Tibial nerve (tissue), 4 donors: ENCODE measurements at regions not wholly inside any gene's neighbourhood (a gene's known extent, or its start where the extent isn't known, plus 50 kb on each side); places are given as distances from the start of the nearest gene placed in this dataset.

Experiments
- EP300 ChIP-seq, 2 donors: sonication (generic); formaldehyde crosslinking; IDR thresholded peaks; one replicate each; pipeline ENCODE4 v1.6.1; 2017; ENCODE audit warnings: antibody characterized with exemption in 2 of 2, mild to moderate bottlenecking in 1 of 2
- TF ChIP-seq, protein P1 (sequence below), 5 experiments: fragments of 200-600 bp in 3 of 5; fragments of 450-650 bp in 2 of 5; sonication (generic) in 3 of 5; IDR thresholded peaks; one replicate each; pipeline ENCODE4 v1.5.1; 2016 to 2019; ENCODE audit warnings: antibody characterized with exemption in 5 of 5, mild to moderate bottlenecking in 3 of 5, moderate library complexity in 2 of 5

DNA sequence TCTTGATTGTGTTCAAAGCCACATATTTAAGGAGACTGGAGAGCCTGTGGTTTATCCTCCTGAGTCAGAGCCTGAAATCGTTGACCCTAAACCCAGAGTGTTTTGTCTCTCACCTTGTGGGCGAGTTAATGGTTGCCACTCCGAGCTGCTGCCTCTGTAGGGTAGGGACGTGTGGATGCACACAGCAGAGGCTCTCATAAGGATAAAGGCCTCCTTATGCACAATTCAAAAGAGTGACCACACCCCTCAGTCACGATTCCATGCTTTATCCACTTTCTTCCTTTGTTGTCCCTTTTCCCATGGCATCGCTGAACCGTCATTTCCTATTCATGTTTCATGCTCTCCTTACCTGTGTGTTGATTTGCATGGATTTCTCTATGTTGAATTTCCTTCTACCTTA lies 805.0 kb upstream of the RBFOX1 start:
- TF ChIP-seq, protein P1, sequence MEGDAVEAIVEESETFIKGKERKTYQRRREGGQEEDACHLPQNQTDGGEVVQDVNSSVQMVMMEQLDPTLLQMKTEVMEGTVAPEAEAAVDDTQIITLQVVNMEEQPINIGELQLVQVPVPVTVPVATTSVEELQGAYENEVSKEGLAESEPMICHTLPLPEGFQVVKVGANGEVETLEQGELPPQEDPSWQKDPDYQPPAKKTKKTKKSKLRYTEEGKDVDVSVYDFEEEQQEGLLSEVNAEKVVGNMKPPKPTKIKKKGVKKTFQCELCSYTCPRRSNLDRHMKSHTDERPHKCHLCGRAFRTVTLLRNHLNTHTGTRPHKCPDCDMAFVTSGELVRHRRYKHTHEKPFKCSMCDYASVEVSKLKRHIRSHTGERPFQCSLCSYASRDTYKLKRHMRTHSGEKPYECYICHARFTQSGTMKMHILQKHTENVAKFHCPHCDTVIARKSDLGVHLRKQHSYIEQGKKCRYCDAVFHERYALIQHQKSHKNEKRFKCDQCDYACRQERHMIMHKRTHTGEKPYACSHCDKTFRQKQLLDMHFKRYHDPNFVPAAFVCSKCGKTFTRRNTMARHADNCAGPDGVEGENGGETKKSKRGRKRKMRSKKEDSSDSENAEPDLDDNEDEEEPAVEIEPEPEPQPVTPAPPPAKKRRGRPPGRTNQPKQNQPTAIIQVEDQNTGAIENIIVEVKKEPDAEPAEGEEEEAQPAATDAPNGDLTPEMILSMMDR (IDR thresholded peaks at IDR 0.05): no peak
- TF ChIP-seq EP300 (IDR thresholded peaks at IDR 0.05): no peak
